AG10803 (cell line): ENCODE measurements at regions not wholly inside any gene's neighbourhood (a gene's known extent, or its start where the extent isn't known, plus 50 kb on each side); places are given as distances from the start of the nearest gene placed in this dataset.

Experiments
- DNase-seq: peaks from one replicate; pipeline ENCODE4 v3.0.0; 2010; ENCODE audit warnings: low read depth
- H3K4me3 ChIP-seq: 2 replicates; pipeline ENCODE4 v1.5.1; 2011; ENCODE audit warnings: mild to moderate bottlenecking, low read length, control low read depth
- TF ChIP-seq, protein P1 (sequence below): conservative IDR thresholded peaks from 2 replicates; pipeline ENCODE4 v1.5.1; 2011; ENCODE audit warnings: mild to moderate bottlenecking, low read length, control low read depth, inconsistent platforms

- H3K4me3 ChIP-seq, result no peak overlapping the region
- DNase-seq, result no peak
Observed at GRCh38 chr2:7881466-7881865, 800.4 kb upstream of the ID2 start.

DNA sequence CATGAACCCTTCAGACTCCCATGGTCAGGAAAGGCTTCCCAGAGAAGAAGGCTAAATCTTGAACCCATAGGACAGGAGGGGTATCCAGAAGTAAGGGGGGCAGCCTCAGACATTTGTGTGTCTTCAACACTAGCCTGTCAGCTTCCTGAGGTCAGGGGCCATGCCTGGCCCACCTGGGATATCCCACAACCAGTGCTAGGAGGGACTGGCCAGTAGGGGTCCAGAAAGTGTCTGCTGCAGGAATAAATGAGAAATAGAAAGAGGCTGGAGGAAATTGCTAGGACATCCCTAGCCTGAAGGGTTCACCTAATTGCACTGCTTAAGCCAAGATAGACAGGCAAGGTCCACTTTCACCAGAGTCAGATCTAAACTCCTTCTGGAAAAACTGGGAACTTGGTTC, 799.6 kb upstream of the ID2 start:
- no peak overlapping the region for H3K4me3 ChIP-seq
- no peak for DNase-seq
- TF ChIP-seq, protein P1, sequence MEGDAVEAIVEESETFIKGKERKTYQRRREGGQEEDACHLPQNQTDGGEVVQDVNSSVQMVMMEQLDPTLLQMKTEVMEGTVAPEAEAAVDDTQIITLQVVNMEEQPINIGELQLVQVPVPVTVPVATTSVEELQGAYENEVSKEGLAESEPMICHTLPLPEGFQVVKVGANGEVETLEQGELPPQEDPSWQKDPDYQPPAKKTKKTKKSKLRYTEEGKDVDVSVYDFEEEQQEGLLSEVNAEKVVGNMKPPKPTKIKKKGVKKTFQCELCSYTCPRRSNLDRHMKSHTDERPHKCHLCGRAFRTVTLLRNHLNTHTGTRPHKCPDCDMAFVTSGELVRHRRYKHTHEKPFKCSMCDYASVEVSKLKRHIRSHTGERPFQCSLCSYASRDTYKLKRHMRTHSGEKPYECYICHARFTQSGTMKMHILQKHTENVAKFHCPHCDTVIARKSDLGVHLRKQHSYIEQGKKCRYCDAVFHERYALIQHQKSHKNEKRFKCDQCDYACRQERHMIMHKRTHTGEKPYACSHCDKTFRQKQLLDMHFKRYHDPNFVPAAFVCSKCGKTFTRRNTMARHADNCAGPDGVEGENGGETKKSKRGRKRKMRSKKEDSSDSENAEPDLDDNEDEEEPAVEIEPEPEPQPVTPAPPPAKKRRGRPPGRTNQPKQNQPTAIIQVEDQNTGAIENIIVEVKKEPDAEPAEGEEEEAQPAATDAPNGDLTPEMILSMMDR, result no peak

More at GRCh38 chr2:7881466-7881865, 800.4 kb upstream of the ID2 start:
- TF ChIP-seq, protein P1, result no peak

GRCh38 chr2:7884338-7884737, 797.5 kb upstream of the ID2 start:
- TF ChIP-seq, protein P1, result no peak
- DNase-seq, result no peak
- H3K4me3 ChIP-seq, result no peak overlapping the region

GRCh38 chr2:7886666-7887065, 795.2 kb upstream of the ID2 start:
- peak; percentile 3 for DNase-seq
- H3K4me3 ChIP-seq, result no peak overlapping the region
- TF ChIP-seq, protein P1, result no peak

- no peak overlapping the region for H3K4me3 ChIP-seq
- DNase-seq, result peak; percentile 79
- TF ChIP-seq, protein P1, result no peak
Observed at GRCh38 chr2:7887441-7887840, 794.4 kb upstream of the ID2 start.

GRCh38 chr2:7888876-7889275, 793.0 kb upstream of the ID2 start:
- DNase-seq, result no peak
- TF ChIP-seq, protein P1, result no peak

DNA sequence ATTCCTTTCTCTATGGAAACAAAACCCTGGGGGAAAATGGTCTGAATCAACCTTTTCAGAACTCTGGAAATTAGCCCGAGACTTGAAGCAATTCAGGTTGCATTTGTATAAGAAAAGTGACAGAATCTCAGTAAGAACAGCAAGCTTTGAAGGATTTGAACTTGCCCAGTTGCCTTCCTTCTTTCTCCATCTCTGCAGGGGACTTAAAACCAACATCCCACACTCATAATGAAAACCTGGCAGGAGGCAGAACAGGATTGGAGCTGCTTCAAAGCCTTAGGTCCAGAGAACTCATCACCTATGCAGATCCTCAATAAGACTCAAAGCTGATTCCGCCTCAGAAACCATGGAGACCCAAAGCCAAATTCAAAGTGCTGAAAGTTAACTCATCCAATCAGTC, 790.5 kb upstream of the ID2 start:
- TF ChIP-seq, protein P1, result no peak
- H3K4me3 ChIP-seq, result no peak overlapping the region

More at GRCh38 chr2:7888876-7889275, 793.0 kb upstream of the ID2 start:
- no peak overlapping the region for H3K4me3 ChIP-seq

More for the DNA sequence above, 790.5 kb upstream of the ID2 start:
- DNase-seq, result no peak
